Effector CD4-positive, alpha-beta T cell (primary cell): ENCODE measurements at regions not wholly inside any gene's neighbourhood (a gene's known extent, or its start where the extent isn't known, plus 50 kb on each side); places are given as distances from the start of the nearest gene placed in this dataset.
"Not testable (repeated sequence)": the region's sequence is repeated elsewhere in the genome, so short reads cannot be mapped to it uniquely, and the experiment has no call there.

Experiments
- DNase-seq: peaks from one replicate; pipeline ENCODE4 v3.0.0-alpha.2; 2020

- no peak for DNase-seq
Observed at GRCh38 chr15:63434576-63435186, 53.0 kb upstream of the CA12 start.

DNA sequence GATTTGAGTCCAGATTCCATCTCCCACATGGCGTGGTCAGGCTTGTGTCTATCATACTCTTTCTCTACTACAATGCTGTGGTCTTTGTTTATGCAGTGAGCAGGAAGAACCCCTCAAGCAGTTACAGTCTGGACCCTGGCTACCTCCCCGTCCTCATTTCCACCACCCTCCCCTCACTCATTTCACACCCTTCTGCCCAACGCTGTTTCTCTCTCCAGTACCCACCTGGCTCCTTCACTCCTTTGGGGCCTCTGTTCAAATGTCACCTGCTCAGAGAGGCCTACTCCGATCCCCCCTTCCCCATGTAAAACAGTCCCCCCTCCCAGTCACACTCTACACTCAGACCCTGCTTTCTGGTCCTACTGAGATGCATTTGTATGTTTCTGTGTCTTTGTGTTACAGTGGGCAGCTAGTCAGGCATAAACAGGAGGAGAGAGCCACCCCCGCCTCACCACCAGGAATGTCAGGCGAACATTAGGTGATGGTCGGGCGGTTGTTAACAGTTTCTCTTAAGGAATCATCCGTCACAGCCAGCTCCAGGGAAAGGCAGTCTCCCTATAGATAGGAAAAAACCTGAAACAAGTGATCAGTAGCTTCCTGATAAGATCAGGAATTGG, 53.7 kb upstream of the CA12 start:
- no peak for DNase-seq

GRCh38 chr15:63436341-63436740, 54.7 kb upstream of the CA12 start:
- DNase-seq = no peak

DNA sequence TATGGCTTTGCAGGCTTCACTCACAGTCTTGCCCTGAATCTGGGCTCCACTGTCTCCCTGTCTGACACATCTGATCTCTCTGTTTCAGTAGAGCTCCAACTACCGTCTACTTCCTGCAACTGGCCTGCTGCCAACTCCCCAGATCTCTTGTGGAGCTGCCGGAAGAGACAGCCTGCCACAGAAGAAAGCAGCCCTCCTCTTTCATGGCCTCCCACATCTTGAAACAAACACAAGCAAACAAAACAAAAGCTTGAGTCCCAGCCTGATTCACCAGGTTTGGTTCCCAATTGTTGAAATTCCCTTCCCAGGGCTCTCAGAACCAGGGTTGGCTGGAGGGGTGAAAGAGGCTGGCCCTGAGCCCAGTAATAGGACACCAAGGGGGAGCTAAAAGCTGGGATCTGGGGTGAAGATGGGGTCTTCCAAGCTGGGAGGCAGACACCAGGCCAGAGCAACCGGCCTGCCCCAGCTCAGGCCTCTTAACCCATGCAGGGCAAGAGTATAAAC, 55.3 kb upstream of the CA12 start:
- DNase-seq = peak; percentile 62

GRCh38 chr15:63439536-63440264, 58.1 kb upstream of the CA12 start:
- DNase-seq = no peak

GRCh38 chr15:63440265-63440648, 58.6 kb upstream of the CA12 start:
- no peak for DNase-seq

GRCh38 chr15:63440756-63441155, 59.1 kb upstream of the CA12 start:
- DNase-seq = no peak

GRCh38 chr15:63441266-63441665, 59.6 kb upstream of the CA12 start:
- DNase-seq = no peak

GRCh38 chr15:63442080-63442479, 60.4 kb upstream of the CA12 start:
- DNase-seq = no peak

GRCh38 chr15:63444611-63445010, 59.8 kb upstream of the USP3 start:
- DNase-seq = no peak

DNA sequence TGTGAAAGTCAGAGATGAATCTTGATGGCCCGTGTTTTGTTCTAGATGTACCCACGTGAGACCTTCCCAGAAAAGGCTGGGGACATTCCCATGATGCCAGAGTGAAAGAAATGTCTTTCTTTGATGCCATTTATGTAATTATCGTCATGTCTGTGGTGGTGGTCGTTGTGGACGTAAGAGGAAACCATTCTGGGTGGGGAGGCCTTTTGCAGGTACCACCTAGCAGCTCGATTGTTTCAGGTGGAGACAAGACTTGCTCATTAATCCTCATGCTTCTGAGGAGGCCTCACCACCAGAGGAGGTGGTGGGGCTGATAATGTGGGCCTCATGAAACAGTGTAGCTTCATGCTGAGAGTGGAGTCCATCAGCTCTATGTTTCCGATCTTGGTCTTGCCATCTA, 58.1 kb upstream of the USP3 start:
- no peak for DNase-seq

DNA sequence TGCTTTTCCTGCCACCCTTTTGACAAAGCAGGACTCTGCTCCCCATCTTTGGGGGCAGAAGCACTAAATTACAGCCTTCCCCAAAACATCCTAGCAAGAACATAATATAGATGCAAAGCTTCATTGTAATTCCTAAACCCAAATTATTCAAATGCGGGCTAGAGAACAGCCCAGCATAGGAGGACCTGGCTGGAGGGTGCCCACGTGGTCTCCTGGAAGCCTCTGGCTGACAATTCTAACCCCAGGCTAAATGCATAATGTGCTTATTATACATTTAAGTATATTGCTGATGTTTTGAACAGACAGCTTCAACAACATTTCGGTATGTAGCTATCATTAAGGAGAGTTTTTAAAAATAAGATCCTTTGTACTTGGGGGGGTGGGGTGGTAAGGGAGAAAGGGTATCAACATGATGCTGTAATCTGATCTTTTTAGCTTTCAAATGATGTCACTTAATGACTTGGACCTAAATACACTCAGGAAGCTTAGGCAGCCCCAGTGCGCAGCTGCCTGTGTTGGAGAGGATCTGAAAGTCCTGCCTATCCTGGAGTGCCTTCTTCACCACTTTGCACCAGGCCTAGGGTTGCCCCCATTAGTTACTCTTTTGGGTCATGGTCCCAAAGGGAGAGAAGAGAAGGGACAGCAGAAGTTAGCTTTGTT, 57.2 kb upstream of the USP3 start:
- DNase-seq = no peak

DNA sequence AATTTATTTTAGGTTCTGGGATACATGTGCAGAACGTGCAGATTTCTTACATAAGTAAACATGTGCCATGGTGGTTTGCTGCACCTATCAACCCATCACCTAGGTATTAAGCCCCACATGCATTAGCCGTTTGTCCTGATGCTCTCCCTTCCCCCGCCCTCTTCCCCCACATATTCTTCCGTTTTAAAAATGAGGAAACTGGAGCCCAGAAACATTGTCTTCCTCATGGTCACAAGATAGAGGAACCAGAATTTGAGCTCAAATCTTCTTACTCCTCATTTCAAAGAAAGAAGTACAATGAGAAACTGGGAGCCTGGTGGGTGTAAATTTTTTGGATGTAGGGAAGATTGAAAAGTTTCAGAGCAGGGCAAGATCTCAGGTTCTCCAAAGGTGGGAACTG, 56.1 kb upstream of the USP3 start:
- DNase-seq = no peak

- not testable (repeated sequence) for DNase-seq
Observed at GRCh38 chr15:63448872-63449555, 55.4 kb upstream of the USP3 start.

DNA sequence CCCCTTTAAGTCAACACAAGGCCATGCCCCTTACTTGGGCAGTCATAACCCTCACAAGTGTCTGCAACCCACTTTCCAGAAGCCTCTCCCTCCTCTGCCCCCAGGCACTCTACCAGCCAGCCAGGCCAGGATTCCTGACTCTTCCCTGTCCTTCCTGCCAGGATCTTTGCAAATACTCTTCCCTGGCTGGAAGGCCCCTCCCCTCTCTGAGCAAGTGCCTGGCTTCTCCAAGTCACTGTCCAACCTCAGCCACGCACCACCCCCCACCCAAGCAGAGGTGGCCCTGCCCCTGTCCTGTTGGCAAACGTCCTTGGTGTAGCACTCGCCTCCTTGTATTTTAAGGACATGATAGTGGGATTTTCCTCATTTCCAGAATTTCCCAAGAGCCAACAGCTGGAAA, 54.7 kb upstream of the USP3 start:
- DNase-seq = no peak

- no peak for DNase-seq
Observed at GRCh38 chr15:63450884-63451225, 53.5 kb upstream of the USP3 start.

GRCh38 chr15:63451671-63452315, 52.6 kb upstream of the USP3 start:
- no peak for DNase-seq

GRCh38 chr15:63452552-63453136, 51.7 kb upstream of the USP3 start:
- DNase-seq = no peak

- no peak for DNase-seq
Observed at GRCh38 chr15:63453186-63453905, 51.0 kb upstream of the USP3 start.

DNA sequence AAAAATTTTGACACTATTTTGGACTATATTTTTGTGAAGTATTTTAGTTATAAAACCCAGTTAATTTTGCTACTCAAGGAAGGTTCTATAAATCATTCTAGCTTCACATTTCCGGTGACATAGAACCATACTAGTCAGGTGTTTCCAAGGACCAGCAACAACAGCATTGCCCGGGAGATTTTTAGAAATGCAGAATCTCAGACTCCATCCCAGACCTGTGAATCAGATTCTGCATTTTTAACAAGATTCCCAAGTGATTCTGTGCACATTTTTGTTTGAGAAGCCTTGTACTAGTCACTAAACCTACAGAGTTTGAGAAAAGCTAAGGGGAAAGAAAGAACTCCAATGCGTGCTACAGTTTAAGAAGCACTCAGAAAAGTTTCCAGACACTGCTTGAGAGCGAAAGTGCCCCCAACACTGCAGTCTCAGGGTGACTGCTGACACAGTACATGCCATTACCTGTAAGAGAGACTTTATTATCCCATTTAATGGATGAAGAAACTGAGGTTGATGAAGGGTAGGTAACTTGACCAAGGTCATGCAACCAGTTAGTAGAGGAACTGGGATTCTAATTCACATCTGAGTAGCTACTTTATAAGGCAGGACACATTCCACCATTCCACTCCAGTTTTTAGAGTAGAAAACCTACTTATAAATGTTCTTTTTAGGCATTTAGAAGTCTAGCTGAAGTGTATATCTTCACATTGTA, 49.7 kb upstream of the USP3 start:
- no peak for DNase-seq
